GM19372 (cell line): ENCODE measurements at regions not wholly inside any gene's neighbourhood (a gene's known extent, or its start where the extent isn't known, plus 50 kb on each side); places are given as distances from the start of the nearest gene placed in this dataset.

Source experiments
- ATAC-seq: cut with Tn5 transposase; IDR thresholded peaks from one replicate; pipeline ENCODE4 v1.9.1; 2021; ENCODE audit warnings: mild to moderate bottlenecking, low read depth, moderate library complexity; ENCODE audit not compliant: unreplicated experiment

DNA sequence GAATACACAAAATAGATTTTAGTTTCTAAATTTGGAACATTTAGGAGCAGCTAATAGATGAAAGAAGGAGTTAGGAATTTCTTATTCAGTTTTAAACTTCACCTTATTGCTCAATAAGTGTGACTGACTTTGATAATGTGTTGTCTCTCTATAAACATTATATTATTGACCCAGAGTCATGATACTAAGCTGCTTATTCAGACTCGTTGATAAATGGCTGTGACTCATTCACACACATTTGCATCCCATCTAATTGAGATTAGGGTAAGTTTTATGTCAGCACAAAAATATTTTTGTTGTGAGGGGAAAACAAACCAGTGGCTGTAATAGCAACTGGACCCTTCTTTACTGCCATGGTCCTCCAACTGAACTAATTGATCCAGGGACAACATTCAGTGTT is 137.6 kb downstream of the GOLIM4 start:
- ATAC-seq: no peak

DNA sequence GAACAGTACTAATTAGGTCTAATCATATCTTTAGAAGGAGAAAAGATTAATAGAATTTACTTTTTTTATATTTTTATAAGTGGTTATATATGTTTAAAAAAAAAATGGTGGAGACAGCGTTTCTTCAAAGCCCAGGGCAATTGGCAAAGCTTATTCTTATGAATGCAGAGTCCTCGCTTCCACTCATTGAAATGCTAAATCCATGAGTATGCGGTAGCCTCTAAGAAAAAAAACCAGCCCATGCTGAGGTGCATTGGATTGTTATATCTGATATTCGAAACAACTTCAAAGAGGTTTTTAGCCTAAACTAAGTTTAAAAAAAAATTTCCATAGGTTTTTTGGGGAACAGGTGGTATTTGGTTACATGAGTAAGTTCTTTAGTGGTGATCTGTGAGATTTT is 142.8 kb downstream of the GOLIM4 start:
- ATAC-seq: no peak

DNA sequence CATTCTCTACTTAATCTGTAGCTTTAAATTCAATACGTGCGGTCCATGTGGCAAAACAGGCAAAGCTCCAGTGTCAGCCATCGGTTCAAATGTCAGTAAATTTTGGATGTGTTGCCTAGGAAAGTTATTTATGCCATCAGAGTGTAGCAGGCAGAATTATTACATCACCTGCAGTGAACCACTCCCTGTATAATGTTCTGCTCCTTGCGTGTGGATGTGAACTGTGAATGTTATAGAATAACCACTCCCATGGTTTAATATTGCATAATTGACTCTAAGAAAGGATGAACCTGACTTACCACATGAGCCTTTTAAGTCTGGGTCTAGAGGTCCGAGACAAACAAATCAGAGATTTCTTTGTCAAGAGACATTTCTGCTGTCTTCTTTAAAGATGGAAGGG is 145.5 kb downstream of the GOLIM4 start:
- no peak for ATAC-seq

DNA sequence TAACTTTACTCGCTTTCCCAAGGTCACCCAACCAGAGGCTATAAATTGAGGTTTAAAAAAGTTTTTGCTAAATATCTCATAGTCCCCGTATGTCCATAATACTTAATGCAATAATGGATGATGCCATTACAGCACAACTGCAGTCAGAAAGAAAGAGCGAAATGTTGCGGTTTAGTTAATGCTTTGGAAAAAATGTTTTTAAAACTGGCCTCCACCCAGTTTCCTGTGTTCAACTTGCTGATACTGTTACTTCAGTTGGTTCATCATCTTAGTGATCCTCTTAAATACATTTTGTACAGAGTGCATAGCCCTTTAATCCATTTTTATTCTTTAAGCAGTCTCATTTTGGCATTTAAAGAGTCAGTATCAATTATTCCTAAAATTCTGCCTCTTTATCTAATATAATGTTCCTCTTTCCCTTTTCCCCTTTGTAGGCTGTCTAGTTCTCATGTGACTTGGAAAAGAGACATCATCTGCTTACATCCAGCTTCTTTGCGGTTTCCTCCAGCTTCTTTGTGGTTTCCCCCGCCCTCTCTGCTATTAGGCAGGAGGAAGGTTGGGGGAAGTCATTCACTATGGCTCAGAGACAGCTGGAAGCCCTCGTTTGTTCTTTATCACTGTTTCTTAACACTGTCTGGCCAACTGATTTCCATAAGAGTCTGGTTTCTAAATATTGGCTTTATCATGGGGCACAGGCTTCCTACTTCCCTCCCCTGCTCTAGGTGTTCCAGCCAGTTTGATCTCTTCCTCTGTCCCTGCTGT is 154.3 kb downstream of the GOLIM4 start:
- no peak for ATAC-seq

DNA sequence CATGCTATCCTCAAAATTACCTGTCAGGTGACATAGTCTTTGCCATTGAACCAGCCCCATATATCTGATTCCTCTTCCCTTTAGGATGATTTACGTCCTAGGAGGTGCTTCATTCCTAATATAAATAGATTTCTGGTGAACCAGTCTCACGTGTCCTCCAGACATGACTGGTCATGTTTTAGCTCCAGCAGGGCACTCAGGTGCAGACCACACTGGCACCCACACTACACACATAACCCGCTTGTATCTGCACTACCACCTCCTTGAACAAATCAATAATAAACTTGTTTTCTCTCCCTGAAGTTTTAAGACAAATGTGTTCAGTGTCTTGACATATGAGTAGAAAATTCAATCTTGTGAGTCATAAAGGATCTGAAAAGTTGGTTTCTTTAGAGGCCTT is 155.5 kb downstream of the GOLIM4 start:
- ATAC-seq: no peak

DNA sequence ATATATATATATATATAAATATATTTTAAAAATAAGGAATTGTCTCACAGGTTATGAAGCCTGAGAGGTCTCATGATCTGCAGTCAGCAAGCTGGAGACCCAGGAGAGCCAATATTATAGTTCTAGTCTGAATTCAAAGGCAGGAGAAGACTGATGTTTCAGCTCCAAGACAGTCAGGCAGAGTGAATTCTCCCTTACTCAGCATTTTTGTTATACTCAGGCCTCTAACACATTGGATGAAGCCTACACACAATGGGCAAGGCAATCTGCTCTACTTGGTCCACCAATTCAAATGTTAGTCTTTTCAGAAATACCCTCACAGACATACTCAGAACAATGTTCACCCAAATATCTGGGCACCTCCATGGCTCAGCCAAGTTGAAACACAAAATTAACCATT is 157.2 kb downstream of the GOLIM4 start:
- no peak for ATAC-seq

DNA sequence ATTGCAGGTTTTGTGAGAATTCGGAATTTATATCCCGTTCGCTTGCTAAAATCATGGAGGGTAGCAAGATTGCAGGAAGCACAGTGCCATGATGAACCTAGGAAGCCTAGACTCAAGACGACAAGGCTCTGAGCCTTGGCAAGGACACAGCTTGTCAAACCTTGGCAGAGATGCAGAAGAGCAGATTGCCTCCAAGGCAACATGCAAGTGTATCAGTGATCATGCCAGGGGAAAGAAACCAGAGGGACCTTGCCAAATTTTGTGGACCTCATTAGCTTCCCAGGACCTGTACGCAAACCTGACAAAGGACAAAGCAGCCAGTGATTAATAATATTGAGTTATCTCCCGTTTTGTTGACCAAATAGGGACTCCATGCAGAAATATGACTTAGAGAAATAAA is 159.7 kb downstream of the GOLIM4 start:
- ATAC-seq: no peak

DNA sequence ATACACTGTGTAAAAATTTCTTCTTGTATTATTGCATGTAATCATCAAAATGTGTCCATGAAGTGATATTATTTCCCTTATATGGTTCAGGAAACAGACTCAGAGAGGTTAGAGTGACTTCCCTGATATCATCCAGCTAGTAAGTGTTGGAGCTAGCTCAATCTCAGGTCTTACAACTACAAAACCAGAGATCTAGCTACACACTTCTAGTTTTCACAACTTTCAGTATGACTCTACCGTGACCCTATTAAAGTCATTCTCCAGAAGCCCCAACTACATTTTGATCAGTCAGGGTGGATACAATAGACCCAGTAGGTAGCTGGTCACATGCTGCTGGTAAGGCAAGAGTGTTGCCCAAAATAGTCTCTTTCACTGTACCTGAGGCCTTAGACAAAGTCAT is 165.3 kb downstream of the GOLIM4 start:
- no peak for ATAC-seq

DNA sequence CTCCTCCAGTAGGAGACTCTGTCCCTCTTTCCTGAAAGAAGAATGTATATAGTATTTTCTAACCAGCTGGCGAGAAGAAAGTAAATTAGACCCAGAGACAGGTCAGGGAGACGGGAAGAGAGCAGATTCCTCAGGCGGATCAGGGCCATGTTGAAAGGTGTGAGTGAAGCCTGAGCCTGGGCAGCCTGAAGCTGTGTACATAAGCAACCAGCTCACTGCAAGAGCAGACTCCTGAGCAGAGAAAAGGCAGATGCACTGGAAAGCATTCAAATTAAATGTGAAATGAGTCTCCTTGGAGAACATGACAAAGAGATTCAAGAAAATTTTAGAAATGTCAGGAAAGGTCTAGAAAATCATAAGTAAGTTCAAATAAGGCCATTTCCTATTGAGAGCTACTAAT is 165.8 kb downstream of the GOLIM4 start:
- no peak for ATAC-seq

DNA sequence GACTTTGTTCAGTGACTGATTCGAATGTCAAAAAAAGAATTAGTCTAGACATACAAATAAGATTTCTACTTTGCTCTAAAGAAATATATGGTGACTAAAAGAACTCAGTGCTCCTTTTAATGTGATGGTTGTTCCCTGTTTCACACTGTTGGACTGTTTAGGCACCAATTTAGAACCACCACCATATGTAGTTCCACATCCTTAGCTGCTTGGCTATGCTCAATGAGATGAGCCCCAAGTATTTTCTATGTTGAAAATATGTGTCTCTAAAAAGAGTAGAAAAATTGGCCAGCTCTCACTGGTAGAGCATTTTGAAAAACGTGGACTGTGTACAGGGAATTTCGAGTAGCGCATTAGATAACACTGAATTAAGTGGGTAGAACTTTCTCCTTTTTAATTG is 167.3 kb downstream of the GOLIM4 start:
- ATAC-seq: no peak

DNA sequence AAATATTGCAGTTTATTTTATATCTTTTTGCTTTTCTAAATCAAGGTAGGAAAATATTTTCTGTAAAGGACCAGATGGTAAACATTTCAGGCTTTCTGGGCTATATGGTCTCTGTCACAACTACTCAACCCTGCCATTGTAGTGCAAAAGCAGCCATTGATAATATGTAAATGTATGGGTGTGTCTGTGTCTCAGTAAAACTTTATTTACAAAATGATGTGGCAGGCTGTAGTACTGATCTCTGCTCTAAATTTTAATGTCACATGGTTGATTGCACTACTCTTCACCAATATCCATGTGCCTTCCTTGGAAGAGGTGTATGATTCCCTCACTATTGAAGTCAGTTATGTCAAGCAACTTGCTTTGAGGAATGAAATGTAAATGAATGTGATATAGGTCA is 175.0 kb downstream of the GOLIM4 start:
- ATAC-seq: no peak

DNA sequence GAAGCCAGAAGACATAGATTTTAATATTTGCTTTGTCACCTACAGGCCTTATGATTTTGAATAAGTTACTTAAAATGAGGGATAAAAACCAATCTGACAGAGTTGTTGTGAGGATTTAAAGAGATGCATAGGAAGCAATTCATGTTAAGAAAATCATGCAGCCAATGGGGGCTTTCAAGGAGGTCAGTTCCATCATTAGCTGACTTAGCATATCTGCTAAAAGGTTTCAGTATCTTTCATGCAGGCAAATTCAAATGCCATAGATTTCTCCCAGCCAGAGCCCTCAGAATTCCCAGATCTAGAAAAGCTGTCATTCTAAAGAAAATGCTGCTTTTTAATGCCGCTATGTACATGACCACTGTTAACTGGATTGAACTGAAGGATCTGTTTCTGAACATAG is 176.1 kb downstream of the GOLIM4 start:
- no peak for ATAC-seq

DNA sequence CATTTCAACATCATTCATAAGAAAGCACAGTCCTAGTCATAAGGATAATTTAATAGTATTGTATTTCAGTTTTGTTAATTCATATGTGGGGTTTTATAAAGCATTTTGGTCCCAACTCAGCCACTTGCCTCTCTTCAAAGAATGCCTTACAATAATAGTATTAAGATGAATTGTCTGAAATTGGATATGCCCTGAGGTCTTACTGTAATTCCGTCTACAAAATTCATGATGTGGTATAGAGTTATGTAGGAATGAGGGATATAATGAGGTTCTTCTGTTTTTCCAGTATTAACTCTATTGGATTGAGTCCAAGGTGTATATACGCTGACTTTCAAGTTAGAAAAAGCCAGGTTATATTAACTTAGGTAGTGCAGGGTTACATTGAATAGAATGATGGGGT is 177.0 kb downstream of the GOLIM4 start:
- ATAC-seq: no peak

DNA sequence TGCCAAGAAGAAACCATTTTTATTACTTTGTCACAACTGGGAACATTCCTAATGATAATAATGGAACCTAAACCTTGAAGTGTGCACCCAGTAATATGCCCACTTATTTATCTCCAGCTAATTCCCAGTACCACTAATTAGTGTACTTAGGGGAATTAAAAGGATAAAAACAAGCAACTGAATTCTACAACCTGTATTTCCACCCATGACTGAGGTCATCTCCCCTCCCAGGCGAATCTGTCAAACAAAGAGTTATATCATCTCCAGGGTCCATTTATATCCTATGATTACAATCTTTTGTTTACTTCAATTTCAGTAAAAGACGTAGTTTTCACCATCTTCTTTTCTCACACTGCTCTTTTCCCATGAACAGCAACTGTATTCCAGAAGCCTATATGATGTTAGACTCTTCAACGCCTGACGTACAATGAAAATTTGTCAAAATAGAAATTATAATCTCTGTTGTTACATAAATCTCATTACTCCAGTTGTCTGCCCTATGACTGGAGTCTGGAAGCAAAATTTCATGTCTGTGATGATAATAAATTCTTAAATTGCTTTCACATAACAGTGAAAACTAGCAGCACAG is 177.6 kb downstream of the GOLIM4 start:
- ATAC-seq: no peak

DNA sequence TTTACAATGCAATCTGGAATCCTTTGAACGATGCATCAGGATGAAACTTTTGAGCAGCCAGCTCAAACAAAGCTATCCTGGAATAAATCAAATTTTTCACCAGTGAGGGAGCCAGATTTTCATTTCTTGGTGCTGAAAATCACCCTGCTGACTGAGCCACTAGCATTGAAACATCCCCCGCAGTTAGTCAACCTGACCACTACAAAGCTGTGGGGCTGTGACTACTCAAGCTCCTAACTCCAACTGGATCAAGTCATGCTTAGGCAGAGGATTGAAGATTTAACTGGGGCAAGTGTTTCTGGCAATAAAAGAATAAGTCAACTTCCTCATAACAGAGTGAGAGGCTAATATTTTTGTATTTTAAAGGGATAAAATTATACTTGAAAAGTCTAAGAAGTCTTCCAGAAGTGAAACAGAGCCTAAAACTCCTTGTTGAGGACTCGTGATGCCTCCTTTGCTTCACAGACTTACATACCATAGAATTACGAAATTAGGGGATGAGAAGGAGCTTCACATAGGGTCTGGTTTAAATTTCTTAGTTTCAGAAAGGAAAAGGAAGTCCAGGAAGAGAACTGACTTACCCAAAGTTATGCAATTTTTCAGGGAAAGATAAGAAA is 177.8 kb downstream of the SERPINI1 start:
- no peak for ATAC-seq

DNA sequence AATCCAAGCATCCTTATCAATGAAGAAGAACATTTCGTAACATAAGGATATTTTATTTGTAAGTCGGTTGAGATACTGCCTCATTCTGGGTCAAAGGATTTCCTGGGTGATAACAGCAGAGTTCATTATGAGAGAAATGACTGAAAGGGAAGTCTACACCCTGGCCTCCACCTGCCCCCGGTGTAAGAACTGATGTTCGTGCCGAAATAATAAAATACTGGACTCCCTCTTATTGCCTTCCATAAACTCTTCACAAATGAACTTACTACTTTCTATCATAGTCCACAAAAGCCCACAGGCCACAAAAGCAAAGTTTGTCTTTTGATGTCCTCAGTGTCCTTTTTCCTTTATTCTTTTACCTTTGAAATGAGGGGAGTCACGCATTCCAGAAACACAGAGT is 174.4 kb downstream of the SERPINI1 start:
- no peak for ATAC-seq

DNA sequence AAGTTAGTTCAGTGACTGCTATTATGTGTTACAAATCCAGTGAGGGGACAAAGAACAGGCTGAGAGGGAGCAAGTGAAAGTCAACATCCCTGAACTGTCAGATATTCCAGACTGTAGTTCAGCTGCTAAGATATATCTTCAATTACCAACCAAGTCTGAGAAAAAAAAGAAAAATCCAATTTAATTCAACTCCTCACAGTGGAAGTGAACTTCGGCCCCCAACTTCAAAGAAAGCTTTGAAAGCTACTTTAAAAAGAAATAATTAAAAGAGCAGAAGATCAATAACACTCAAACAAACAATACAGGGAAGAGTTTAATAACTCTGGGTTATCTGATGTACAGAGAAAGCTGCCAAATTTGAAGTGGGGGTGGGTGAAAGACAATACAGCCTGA is 174.0 kb downstream of the SERPINI1 start:
- ATAC-seq: no peak

DNA sequence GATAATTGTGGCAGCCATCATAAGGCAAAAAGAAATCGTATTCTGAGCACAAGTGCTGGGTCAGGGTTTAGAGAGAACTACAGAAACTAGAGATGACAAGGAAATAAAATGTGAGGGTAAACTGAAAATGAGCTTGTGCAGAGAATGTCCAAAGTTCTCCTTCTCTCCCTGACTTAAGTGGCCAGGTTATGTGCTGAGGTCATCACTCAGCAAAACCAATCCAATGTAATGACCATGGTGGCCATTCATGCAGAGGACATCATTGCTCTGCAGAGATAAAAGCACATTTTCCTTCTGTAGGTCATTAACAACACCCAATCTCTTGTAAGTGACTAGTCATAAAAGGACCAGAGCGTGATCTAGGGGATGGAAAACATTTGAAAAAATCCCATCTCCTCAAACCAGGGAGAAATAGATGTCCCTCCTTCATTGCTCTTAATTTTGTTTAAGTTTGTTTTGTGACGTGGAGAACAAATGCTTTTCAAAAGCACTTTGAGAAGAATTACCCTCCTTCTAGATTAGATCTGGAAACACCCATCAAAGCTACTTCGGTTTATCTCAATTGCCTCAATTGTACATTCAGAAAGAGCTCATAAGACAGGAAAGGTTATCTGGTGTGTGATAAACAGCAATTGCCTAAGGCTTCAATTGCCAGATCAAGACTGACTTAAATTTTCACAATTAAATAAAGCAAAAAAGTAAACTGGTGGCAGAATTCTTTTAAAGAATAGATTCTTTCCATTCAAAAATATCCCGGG is 173.4 kb downstream of the SERPINI1 start:
- no peak for ATAC-seq

DNA sequence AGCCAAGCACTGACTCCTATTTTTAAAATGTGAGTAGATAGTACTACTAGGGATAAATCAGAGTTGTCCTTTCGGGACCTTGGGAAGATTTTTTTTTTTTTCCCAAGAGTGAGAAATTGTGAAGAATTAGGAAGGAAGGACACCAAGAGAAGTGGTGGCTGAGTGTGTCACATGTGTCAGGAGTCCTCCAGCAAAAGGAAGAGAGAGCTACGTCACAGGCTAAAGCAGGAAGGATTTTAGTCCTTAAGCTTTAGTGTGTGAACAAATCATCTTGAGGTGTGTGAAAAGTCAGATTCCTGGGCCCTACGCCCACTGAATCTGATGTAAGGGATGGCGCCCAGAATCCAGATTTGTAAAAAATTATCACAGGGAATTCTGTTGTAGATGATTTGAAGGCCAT is 172.7 kb downstream of the SERPINI1 start:
- no peak for ATAC-seq

DNA sequence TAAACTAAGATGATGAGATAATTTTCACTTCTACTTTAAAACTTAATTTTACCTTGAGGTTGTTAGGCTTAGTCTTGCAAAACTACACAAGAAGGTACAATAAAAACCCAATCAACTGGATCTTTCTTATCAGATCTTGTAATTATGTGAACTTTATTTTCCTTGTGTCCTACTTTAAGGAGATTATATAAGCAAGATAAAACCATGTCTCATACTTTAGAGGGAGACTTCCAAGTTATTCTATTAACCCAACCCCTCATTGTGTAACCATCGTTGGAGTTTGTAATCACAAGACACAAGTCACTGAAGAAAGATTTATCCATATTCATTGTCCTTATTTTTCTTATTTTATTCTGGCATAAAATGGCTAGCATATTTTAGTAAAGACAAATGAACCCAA is 165.6 kb downstream of the SERPINI1 start:
- ATAC-seq: no peak

DNA sequence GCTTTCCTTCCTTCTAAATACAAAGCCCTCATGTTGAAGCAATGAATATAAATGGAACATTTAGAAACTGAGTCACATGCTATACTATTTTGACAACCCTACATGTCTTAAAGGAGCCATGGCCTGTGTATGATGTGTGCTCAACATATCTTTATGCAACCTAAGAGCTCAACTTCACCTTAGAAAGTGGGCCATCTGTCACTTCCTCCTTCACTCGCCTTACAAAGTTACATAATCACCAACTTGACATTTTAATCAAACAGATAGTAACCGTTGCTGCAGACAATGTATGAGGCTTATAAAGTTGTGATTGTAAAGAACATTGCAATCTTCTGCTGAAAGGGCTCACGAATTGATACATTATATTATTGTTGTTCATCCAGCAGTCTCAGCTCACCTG is 163.6 kb downstream of the SERPINI1 start:
- ATAC-seq: no peak
